Skin of body (tissue), 1 donor: ENCODE measurements at regions not wholly inside any gene's neighbourhood (a gene's known extent, or its start where the extent isn't known, plus 50 kb on each side); places are given as distances from the start of the nearest gene placed in this dataset.
"Not testable (repeated sequence)": the region's sequence is repeated elsewhere in the genome, so short reads cannot be mapped to it uniquely, and the experiment has no call there.

Experiments
- DNase-seq: peaks from one replicate; lab custom pipeline; 2025; lab: John Stamatoyannopoulos, UW

DNA sequence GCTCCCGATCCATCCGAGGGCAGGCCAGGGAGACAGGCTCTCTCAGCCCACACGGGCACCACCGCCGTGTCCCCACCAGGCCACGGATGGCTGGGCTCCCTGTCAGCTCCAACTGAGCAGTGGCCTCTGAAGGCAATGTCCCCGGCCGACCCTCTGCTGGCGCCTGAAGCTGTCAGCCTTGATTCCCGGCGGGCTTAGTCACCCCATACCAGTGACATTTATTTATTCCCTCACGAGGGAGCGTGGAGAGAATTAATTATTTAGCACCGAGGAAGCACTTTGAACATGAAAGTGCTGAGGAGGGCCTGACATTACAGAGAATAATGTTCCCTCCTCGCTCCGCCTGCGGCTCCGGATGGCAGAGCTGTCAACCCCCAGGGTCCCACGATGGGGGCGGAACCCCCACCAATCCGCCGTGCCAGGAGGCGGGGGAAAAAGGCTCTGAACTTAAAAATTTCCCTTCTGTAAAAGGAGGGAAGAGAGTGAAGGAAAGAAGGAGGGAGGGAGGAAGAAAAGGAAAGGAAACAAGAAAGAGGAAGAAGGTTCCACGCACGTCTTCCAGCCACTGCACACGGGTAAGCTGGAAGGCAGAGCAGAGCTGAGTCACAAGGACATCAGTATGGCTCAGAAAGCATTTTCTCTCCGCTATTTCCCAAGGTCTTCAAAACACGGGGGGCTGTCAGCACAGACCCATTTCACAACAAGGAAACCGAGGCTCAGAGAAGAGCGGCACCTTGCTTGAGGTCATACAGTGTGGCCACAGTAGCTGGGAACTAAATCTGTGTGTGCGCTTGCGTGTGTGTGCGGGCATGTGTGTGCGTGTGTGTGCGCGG lies 108.7 kb upstream of the NCOR2 start:
- peak; percentile 43 for DNase-seq

DNA sequence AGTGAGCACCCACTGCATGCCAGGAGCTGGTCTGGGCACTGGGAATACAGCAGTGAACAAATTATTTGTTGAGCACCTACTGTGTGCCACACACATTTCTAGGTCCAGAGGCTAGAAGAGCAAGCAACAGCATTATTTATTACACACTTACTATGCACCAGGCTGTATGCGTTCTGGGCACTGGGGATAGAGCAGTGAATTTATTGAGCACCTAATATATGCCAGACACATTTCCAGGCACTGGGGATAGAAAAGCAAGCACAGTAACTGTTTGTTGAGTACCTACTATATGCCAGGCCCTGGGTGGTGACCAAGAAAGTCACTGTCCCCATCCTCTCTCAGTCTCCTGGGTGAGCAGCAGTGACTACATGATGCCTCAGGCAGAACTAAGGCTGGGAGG lies 107.5 kb upstream of the NCOR2 start:
- no peak for DNase-seq

DNA sequence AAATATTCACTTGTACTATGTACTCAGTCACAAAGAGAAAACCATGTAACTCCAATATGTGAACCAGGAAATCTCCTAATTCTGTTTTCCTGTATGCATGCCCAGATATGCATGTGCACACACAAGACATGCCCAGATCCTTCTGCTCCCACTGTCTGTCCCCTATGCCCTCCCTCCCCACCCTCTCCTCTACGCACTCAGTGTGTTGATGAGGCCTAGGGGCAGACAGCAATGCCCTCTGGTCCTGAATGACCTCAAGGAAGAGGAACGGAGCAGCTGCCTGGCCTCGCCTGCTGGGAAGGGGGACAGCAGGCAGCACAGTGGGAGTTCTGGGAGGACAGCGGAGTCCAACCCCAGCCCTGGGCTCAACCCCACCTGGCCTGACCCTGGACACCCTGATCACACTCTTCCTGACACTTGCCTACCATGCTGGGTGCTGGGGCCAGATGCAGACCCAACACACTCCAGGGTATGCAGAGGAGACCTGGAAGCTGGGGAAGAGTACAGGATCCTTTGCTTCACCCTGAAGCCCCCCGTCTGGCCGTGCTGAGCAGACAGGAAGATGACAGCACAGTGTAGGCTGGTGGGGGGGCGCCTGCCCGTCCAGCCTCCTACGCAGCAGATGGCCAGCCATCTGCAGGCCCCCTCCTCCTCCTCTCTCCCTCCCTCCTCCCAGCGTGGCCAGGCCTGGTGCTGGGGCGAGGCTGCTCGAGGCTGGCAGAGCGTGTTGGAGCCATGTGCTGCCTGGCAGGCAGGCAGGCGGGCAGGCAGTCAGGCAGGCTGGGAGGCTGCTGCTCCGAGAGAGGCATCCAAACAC lies 106.6 kb upstream of the NCOR2 start:
- peak; percentile 28 for DNase-seq

DNA sequence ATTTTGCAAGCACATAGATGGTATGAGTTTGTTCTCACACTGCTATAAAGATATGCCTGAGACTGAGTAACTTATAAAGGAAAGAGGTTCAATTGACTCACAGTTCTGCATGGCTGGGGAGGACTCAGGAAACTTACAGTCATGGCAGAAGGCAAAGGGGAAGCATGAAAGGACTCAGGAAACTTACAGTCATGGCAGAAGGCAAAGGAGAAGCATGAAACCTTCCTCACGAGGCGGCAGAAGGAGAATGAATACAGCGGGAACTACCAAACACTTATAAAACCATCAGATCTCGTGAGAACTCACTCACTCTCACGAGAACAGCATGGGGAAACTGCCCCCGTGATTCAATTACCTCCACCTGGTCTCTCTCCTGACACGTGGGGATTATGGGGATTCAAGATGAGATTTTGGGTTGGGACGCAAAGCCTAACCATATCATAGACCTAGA lies 101.9 kb upstream of the NCOR2 start:
- DNase-seq, result not testable (repeated sequence)

DNA sequence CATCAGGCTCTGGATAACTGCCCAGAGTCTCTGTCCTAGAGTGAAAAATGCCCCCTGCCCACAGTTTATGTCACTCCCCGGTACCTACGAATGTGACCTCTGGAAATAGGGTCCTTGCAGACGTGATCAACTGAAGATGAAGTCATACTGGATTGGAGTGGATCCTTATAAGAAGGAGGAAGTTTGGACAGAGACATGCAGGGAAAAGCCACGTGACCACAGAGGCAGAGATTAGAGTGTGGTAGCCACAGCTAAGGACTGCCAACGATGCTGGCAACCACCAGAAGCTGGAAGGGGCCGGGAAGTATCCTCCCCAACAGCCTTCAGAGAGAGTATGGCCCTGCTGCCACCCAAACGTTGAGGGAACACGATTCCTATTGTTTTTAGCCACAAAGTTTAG lies 101.2 kb upstream of the NCOR2 start:
- DNase-seq, result no peak

DNA sequence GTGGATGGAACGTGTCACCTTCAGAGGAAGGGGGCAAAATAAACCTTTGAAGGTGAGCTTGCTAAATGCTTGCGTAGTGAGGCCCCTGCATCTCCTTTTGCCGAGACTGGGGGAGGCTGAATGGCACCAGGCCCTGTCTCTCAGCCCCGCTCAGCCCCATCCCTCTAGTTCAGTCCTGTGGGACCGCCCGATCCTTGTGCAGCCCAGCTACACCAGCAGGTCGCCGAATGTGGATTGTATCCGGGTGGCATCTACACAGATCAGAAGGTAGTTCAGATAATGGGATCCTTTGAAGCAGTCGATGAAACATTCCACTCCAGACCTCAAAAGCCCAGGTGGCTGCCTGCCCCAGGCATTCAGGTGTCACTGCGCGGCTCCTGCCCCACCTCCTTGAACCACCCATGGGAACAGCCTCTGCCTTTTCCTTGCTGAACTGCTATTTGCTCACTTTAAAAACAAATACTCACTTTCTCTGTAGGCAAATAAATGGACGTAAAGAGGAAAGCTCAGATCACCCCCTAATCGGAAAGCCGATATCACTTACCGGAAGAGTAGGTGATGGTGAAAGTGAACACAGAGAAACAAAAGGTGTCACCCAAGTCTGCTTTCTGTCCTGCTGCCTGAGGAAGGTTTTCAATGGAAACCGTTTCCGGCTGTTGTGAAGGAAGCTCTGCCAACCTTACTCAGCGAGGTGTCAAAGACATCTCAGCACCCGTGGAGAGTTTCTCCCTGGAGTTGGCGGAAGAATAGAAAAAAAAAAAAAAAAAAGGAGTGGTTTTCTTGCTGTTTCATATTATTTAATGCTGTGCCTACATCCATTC lies 100.3 kb upstream of the NCOR2 start:
- DNase-seq, result no peak

DNA sequence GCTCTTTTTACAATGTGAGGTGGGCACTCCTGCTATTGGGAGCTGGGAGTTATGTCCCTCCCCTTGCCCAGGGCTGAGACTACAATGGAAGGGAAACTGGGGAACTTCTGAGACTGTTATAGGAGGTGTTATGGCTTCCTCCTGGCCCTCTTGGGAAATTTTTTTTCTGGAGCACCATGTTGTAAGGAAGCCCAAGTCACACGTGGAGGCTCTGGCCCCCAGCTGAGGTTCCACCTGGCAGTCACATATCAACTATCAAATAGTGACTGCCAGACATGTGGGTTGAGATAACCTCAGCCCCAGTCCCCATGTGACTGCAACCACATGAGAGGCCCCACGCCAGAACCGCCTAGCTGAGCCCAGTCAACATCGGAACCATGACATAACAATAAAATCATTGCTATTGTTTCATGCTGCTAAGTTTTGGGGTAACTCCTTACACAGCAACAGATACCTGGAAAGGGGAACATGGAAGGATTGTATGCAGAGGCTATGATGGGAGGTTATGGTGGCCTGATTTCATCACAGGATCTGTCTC lies 99.4 kb upstream of the NCOR2 start:
- no peak for DNase-seq

DNA sequence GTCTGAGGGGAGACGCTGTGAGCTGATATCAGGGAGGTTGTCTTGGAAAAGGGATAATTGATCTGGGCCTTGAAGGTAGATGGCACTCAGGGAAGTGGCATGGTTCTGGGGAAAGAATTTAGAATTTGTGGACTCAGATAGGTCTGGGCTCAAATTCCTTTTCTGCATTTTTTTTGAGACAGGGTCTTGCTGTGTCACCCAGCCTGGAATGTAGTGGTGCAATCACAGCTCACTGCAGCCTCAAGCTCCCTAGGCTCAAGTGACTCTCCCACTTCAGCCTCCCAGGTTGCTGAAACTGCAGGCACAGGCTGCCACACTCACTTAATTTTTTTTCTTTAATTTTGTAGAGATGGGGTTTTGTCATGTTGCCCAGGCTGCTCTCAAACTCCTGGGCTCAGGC lies 98.1 kb upstream of the NCOR2 start:
- DNase-seq, result no peak

DNA sequence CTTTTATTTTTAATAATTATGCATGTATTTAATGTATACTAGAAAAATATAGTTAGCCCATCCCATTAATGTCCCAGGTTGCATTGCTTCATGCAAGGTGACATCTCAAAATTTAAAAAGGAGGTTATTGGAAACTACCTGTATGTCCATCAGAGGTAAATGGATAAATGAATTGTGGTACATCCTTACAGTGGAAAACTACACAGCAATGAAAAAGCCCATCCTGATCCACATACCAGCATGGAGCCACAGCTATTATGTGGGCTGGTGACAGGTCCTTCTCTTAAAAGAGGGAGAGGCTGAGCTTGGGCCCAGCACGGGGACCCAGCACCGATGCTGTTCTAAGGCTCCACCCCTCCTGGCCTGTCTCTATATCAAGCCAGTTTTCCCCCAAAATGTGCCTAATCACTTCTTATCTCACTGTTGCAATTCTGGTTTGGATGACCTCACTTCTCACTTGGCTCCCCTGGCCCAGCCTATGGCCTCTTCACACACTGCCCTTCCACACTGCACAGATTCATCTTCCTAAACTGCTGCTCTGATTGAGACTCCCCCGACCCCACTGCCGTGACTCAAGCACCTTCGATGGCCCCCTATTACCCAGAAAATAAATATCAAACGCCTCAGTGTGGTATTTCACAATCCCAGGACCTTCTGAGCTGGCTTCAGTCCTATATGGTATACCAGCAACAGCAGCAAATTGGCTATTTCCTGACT lies 97.1 kb upstream of the NCOR2 start:
- DNase-seq, result no peak

DNA sequence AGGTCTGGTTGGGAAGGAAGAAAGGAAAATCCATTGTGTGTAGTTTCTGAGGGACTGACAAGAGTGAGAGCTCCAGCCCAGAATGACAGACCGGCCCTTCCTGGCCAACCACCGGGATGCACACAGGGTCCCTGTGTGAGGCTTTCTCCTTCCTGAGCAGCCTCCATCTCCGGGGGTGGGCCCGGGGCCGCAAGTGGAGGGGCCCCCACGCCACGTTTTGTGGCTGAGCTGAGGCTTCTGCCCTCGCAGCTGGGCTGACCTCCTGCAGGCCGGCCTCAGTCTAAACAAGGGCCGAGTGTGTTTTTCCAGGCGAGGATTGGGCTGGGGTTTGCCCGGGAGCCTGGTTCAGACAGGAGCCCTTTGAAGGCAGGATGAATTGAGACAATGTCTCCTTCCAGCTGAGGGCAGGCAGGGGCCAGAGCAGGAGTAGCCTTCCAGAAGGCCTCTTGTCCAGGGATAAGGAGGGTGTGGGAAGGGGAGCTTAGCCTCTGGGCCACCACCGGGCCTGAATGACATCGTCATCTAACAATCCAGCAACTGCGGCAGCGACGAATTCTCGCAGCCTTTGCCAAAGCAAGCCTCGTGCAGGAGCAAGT lies 96.5 kb upstream of the NCOR2 start:
- no peak for DNase-seq

DNA sequence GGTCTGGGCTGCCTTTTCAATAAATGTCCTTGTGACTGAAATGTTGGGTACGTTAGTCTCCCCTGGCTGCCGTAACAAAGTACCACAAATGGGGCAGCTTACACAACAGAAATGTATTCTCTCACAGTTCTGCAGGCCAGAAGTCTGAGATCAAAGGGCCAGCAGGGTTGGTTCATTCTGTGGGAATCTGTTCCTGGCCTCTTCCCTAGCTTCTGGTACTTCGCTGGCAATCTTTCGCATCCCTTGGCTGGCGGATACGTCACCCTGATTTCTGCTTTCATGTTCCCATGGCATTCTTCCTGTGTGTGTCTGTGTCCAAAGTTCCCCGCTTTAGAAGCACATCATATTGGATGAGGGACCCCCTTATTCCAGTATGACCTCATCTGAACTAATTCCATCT lies 95.8 kb upstream of the NCOR2 start:
- DNase-seq, result no peak

DNA sequence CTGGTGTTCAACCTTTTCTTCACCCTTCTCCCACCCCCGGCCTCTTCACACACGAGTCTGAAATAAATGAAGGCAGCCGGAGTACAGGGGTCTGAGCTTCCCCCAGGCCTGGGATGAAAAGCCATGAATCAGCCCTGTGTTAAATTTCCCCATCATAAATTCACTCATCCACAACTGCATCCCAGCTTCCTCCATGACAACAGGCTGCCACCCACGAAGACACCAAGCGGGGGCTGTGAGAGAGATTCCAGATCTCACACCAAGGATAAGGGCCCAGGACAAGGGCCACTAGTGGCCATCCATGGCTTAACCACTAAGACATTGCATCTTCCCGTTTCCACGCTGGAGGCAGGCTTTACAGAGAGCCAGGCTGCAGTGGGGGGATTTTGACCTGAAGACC lies 93.9 kb upstream of the NCOR2 start:
- no peak for DNase-seq

DNA sequence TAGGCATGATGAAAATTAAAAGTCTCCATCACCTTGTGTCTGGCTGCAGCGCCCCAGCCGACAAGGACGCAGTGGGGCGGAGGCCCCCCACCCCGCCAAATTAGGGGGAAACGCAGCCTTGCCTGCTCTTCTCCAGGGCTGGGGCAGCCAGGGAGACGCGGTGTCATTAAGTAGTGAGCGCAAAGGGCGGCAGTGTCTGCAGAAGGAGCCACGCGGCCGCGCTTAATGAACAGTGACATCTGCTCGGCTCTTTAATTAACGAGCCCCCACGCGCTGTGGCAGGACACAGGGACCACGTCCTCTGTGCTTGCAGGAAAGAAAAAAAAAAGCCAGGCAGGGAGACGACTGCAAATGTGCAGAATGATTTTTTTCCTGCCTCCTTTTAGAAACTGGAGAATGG lies 93.4 kb upstream of the NCOR2 start:
- no peak for DNase-seq

DNA sequence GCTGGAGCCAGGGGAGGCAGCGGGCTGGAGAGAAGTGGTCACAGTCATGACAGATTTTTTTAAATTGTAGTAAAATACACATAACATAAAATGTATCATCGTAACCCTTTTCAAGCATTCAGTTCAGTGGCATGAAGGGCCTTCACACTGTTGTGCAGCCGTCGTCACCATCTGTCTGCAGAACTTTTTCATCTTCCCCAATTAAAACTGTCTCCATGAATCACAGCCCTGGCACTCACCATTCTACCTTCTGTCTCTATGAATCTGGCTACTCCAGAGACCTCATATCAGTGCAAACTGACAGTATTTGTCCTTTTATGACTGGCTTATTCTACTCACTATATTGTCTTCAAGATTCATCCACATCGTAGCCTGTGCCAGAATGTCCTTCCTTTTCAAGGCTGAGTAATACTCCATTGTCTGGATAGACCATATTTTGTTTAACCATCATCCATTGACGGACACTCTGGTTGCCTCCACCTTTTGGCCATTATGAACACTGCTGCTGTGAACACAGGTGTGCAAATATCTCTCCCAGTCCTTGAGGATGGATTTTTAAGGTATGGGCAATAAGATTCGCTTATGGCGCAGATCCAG lies 91.5 kb upstream of the NCOR2 start:
- no peak for DNase-seq

DNA sequence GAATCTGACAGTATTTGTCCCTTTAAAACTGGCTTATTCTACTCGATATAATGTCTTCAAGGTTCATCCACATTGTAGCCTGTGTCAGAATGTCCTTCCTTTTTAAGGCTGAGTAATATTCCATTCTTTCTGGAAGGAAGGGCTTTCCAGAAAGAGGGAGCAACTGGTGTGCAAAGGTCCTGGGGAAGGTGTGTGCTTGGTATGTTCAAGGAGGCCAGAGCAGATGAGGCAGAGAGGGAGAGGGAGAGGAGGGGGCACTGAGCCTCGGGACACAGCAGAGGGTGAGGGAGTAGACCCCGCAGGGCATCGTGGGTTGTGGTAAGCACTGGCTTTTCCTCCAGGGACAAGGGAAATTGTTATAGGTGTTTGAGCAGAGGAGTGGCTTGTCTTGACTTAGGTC lies 90.9 kb upstream of the NCOR2 start:
- no peak for DNase-seq

DNA sequence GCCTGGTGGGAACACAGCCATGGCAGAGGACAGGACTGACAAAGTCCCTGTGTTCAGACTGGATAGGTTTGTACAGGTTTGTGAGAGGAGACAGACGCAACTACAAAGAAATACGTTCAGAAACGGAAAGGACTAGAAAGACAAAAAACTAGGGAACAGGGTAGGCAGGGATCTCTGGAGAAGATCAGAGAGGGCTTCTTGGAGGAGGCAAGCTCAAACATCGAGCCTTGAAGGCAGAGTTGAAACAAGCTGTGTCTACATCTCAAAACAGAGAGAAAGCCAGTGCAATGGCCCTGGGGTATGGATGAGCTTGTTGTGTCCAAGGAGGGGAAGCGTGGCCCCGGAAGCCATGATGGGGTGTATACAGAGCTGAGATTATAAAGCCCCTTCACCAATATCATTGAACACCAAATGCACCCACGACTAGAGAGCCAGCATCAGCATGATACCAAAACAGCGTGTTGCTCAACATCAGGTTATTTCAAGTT lies 89.6 kb upstream of the NCOR2 start:
- no peak for DNase-seq

DNA sequence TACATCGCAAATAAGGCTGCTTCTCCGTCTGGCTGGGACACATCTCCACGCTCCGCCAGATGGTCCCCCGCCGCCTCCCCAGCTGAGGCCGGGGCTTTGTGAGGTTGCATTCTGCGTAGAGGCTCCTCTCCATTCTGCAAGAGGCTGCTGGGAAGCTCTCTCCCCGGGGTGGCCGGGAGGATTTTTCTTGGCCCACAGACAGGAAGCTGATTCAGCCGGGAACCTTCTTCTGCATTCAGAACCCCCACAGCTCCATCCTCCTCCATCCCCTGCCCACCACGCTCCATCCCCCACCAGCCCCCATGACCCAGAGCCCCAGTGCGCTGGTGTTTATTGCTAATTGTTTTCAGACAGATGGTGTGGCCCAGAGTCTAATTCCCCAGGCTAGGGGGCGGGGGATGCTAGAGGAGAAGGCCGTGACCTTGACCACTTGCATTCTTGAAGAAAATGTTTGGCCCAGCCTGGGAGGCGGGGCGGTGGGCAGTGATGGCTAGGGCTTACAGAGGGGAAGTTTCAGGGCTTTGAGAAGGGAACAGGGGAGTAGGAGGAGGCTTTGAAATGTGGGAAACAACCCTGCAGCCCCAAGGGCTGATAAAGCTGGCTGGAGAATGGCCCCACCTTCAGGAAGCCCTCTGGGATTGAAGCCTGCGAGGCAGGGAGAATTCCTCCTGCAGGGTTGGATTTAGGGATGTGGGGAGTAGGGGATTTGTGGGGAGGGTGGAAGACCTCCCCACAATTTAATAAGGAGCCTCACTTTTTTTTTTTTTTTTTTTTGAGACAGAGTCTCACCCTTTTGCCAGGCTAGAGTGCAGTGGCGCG lies 88.5 kb upstream of the NCOR2 start:
- peak; percentile 93 for DNase-seq

DNA sequence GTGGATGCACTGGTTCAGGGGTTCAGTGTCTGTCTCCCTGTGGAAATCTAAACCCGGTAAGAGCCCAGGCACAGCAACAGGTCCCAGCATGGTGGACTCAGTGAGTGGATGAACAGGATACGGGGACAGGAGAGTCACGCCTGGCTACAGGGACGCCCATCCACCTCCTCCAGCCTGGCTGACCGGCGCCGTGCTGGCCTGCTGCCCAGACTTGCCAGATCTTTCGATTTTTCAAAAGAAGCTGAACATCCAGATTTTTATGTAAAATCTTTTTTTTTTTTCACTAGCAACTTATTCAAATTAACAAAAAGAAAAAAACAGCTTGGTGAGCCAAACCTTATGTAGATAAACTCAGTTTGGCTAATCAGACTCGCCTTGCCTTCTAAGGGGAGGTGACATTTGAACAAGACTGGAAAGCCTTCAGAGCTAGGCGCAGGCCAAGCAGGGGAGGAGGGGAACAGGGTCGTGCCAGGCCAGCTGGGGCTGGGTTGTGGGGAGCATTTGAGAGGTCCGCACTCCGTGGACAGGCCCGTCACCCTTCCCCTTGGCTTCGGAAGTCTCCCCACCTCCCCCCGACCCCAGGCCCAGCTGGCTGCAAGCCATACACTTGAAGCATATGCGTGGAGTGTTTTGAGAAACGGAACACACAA lies 87.8 kb upstream of the NCOR2 start:
- peak; percentile 92 for DNase-seq

DNA sequence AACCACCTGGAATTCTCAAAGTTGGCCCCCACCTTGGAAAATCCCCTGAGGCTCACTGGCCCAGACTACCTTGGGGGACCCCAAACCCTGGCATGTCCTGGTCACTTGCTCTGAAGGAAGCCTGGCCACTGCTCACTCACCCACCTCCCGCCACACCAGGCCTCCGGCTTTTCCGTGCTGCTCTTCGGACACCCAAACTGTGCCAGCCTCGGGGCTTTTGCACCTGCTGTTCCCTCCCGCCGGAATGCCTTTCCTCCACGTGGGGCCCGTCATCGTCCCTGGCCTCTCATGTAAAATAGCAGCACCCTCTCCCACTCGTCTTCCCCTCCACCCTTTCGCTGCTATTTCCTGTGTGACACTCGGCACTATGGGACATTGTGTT lies 87.2 kb upstream of the NCOR2 start:
- no peak for DNase-seq
